ENCODE measurements at regions not wholly inside any gene's neighbourhood (a gene's known extent, or its start where the extent isn't known, plus 50 kb on each side); places are given as distances from the start of the nearest gene placed in this dataset.

- intact Hi-C loops (cut with DNase I), result no loop called here
- no peak for ATAC-seq
- WGBS, 3 donors, result 69 to 82% (median 72%) methylated on average over 2 of the region's 2 CpGs
Measured at GRCh38 chr3:178308771-178309170, 227.5 kb upstream of the KCNMB2 start.

DNA sequence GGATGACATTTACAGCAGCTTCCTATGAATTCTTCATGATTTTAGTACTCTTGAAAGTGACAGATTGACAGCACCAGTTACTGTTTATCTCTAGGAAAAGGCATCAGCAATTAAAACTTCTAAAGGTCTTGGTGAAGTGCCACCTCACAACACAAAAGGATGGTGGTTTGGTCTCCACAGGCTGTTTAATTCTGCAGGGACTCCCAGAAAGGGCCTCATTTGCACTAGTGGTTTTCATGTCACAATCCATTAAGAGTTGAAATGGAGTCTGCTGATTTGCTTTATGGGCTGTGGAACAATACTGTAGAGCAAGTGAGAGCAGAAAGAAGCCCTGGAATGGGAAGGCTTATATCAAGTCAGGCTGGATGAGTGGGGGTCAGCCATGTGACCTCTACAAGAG lies 225.3 kb upstream of the KCNMB2 start:
- TF ChIP-seq CTCF (IDR thresholded peaks at IDR 0.05), result no peak
- DNase-seq (no peak), ATAC-seq (no peak)
- Histone ChIP-seq H3K27me3 (ENCODE audit: insufficient read depth in 3 of 3, low read length in 2 of 3) (no peaks in the 10 kb centered on the region), H3K4me3 (no peak overlapping the region), H3K9me3 (no peaks in the 10 kb centered on the region), H3K36me3 (ENCODE audit: insufficient read depth in 1 of 2, low read depth in 1 of 2) (no peaks in the 10 kb centered on the region), H3K27ac (no peak overlapping the region), H3K4me1 (no peaks in the 10 kb centered on the region)
- intact Hi-C loops (cut with DNase I), result no loop called here

More at GRCh38 chr3:178308771-178309170, 227.5 kb upstream of the KCNMB2 start:
- DNase-seq, result no peak
- H3K4me3 ChIP-seq, result no peak overlapping the region
- H3K9me3 ChIP-seq, result no peaks in the 10 kb centered on the region
- no peaks in the 10 kb centered on the region for H3K4me1 ChIP-seq
- H3K27ac ChIP-seq, result no peak overlapping the region
- H3K27me3 ChIP-seq (ENCODE audit: insufficient read depth in 3 of 3, low read length in 2 of 3), result no peaks in the 10 kb centered on the region
- H3K36me3 ChIP-seq (ENCODE audit: insufficient read depth in 1 of 2, low read depth in 1 of 2), result no peaks in the 10 kb centered on the region
- no peak for TF ChIP-seq CTCF (IDR thresholded peaks at IDR 0.05)

GRCh38 chr3:178313716-178314115 lies 222.5 kb upstream of the KCNMB2 start:
- no peaks in the 10 kb centered on the region for H3K9me3 ChIP-seq
- DNase-seq, result no peak
- 94 to 96% (median 95%) methylated on average over 1 of the region's 1 CpG for WGBS, 3 donors
- no peaks in the 10 kb centered on the region for H3K4me1 ChIP-seq
- no peaks in the 10 kb centered on the region for H3K36me3 ChIP-seq (ENCODE audit: insufficient read depth in 1 of 2, low read depth in 1 of 2)
- intact Hi-C loops (cut with DNase I), result no loop called here
- no peak for TF ChIP-seq CTCF (IDR thresholded peaks at IDR 0.05)
- H3K27ac ChIP-seq, result no peak overlapping the region
- H3K27me3 ChIP-seq (ENCODE audit: insufficient read depth in 3 of 3, low read length in 2 of 3), result no peaks in the 10 kb centered on the region
- no peak for ATAC-seq
- H3K4me3 ChIP-seq, result no peak overlapping the region

DNA sequence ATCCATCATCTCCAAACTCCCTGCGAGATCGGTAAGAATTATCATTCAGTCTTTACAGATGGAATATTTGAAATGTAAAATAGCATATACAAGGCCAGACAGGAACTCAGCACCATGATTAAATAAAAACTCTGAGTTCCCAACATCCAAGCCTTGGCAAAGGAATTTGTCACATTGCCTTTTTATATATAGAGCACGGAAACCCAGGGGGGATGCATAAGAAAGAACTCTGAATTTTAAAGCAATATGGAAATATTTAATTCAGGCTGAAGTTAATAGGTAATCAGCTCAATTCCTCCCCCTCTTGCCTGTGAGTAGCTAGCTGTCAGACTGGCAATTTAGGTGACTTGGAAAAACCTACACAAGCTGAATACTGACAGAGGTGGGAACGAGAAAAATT lies 217.9 kb upstream of the KCNMB2 start:
- intact Hi-C loops (cut with DNase I), result no loop called here
- Histone ChIP-seq H3K36me3 (ENCODE audit: insufficient read depth in 1 of 2, low read depth in 1 of 2) (no peaks in the 10 kb centered on the region), H3K4me1 (peaks cover 18% of the 10 kb centered on the region), H3K27me3 (ENCODE audit: insufficient read depth in 3 of 3, low read length in 2 of 3) (no peaks in the 10 kb centered on the region), H3K9me3 (no peaks in the 10 kb centered on the region), H3K4me3 (no peak overlapping the region), H3K27ac (no peak overlapping the region)
- ATAC-seq, result no peak
- DNase-seq, result no peak
- WGBS, 3 donors, result 82 to 85% (median 84%) methylated on average over 4 of the region's 4 CpGs
- TF ChIP-seq CTCF (IDR thresholded peaks at IDR 0.05), result no peak

DNA sequence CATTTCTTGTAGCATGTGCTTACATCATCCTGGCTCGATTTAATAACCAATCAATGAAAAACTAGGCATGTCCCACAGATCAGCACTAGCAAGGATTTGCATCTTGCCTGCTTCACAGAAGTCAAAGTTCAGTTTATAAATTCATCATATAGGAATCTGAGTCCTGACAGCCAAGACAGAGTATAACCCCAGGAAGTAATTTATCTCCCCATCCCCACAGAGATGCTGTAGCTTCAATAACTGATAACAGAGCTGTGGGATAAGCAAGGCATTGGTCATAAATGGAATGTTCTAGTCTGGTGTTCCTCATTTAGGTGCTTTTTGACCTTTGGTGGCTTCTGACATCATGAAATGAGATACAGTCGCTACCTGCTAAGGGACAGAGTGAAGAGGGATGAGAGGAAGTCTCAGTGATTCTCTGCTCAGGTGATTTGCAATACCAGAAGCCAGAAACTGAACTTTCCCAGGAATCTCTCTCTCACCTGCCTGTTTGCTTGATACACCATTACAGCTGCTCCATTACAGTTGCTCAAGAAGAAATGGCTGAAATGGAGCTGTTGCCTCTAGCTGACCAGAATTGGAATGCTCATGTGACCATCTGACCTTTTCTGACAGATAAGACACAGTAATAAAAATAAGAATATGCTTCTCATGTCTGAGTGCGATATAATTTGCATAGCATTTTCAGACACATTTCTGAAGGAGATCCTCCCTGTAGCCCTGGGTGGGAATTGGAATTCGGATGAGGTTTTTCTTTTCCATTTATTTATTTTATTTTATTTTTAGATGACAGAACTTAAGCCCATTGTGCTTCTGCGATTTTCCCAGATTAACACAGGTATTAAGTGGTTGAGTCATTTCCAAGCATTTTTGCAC lies 217.1 kb upstream of the KCNMB2 start:
- intact Hi-C loops (cut with DNase I), result no loop called here
- no peak for TF ChIP-seq CTCF (IDR thresholded peaks at IDR 0.05)
- peaks cover 18% of the 10 kb centered on the region for H3K4me1 ChIP-seq
- no peaks in the 10 kb centered on the region for H3K9me3 ChIP-seq
- no peak for ATAC-seq
- no peaks in the 10 kb centered on the region for H3K36me3 ChIP-seq (ENCODE audit: insufficient read depth in 1 of 2, low read depth in 1 of 2)
- H3K27me3 ChIP-seq (ENCODE audit: insufficient read depth in 3 of 3, low read length in 2 of 3), result no peaks in the 10 kb centered on the region
- DNase-seq, result no peak
- WGBS, 3 donors, result 76 to 90% (median 79%) methylated on average over 5 of the region's 5 CpGs
- no peak overlapping the region for H3K27ac ChIP-seq
- no peak overlapping the region for H3K4me3 ChIP-seq
